WTC11 (cell line): ENCODE measurements at regions not wholly inside any gene's neighbourhood (a gene's known extent, or its start where the extent isn't known, plus 50 kb on each side); places are given as distances from the start of the nearest gene placed in this dataset.

Experiments used
- ATAC-seq: fragments of 200-7000 bp; cut with Tn5 transposase; 2 replicates; pipeline ENCODE4 v1.10.0; 2021; ENCODE audit warnings: mild to moderate bottlenecking, moderate library complexity
- CTCF ChIA-PET: fragments of 300-600 bp; sonication (Branson Sonifier 250); formaldehyde crosslinking; loops from one replicate; lab custom pipeline; 2021; ENCODE audit warnings: antibody characterized with exemption; lab: Charles Lee
- POLR2A ChIA-PET: fragments of 350-600 bp; sonication (Branson Sonifier 250); formaldehyde crosslinking; loops from one replicate; lab custom pipeline; 2021; ENCODE audit warnings: antibody characterized with exemption; lab: Charles Lee
- DNase-seq: peaks from one replicate; pipeline ENCODE4 v3.0.0; 2021; ENCODE audit warnings: low spot score
- H3K27ac Mint-ChIP-seq: 2 replicates; pipeline ENCODE4 v1.8.0; 2021; ENCODE audit warnings: mixed read lengths
- H3K27me3 Mint-ChIP-seq: 2 replicates; pipeline ENCODE4 v1.8.0; 2021; ENCODE audit warnings: low read depth, mild to moderate bottlenecking, moderate library complexity, mixed read lengths
- H3K36me3 Mint-ChIP-seq: 2 replicates; pipeline ENCODE4 v1.8.0; 2021; ENCODE audit warnings: mixed read lengths
- H3K4me1 Mint-ChIP-seq: 2 replicates; pipeline ENCODE4 v1.8.0; 2022; ENCODE audit warnings: mixed read lengths
- H3K4me3 Mint-ChIP-seq: 2 replicates; pipeline ENCODE4 v1.8.0; 2021; ENCODE audit warnings: mild to moderate bottlenecking, moderate library complexity, mixed read lengths
- H3K9me3 Mint-ChIP-seq: 2 replicates; pipeline ENCODE4 v1.8.0; 2021; ENCODE audit warnings: mixed read lengths
- ARID4B ChIP-seq: sonication (generic); formaldehyde crosslinking; IDR thresholded peaks from 2 replicates; pipeline ENCODE4 v1.8.0; 2023; ENCODE audit warnings: missing genetic modification reagents, mild to moderate bottlenecking, borderline replicate concordance
- ATF6 ChIP-seq: sonication (generic); formaldehyde crosslinking; IDR thresholded peaks from 2 replicates; pipeline ENCODE4 v1.8.1; 2023; ENCODE audit warnings: mild to moderate bottlenecking, missing genetic modification reagents
- ELF4 ChIP-seq: sonication (generic); formaldehyde crosslinking; IDR thresholded peaks from 2 replicates; pipeline ENCODE4 v1.8.1; 2022; ENCODE audit warnings: low read depth, mild to moderate bottlenecking, moderate library complexity, missing genetic modification reagents
- EMX1 ChIP-seq: fragments of 250-450 bp; sonication (Bioruptor Pico); IDR thresholded peaks from 2 replicates; pipeline ENCODE4 v1.8.0; 2021; ENCODE audit warnings: mild to moderate bottlenecking
- FOXP1 ChIP-seq: sonication (generic); formaldehyde crosslinking; IDR thresholded peaks from 2 replicates; pipeline ENCODE4 v1.8.0; 2022; ENCODE audit warnings: missing genetic modification reagents, mild to moderate bottlenecking, moderate library complexity, borderline replicate concordance
- GTF2I ChIP-seq: fragments of 250-450 bp; sonication (Bioruptor Pico); conservative IDR thresholded peaks from 2 replicates; pipeline ENCODE4 v1.4.0; 2021; ENCODE audit warnings: mild to moderate bottlenecking
- JUN ChIP-seq: sonication (generic); formaldehyde crosslinking; IDR thresholded peaks from 2 replicates; pipeline ENCODE4 v1.8.0; 2023; ENCODE audit warnings: mild to moderate bottlenecking, missing genetic modification reagents
- KAT7 ChIP-seq: sonication (generic); formaldehyde crosslinking; IDR thresholded peaks from 2 replicates; pipeline ENCODE4 v1.8.1; 2023; ENCODE audit warnings: missing genetic modification reagents, mild to moderate bottlenecking, borderline replicate concordance
- NFATC4 ChIP-seq: fragments of 250-450 bp; sonication (Bioruptor Pico); IDR thresholded peaks from 2 replicates; pipeline ENCODE4 v1.9.0; 2021; ENCODE audit warnings: mild to moderate bottlenecking
- PRDM15 ChIP-seq: sonication (generic); formaldehyde crosslinking; IDR thresholded peaks from 2 replicates; pipeline ENCODE4 v1.8.0; 2022; ENCODE audit warnings: missing genetic modification reagents
- RELA ChIP-seq: sonication (generic); formaldehyde crosslinking; IDR thresholded peaks from 2 replicates; pipeline ENCODE4 v1.8.1; 2022; ENCODE audit warnings: missing genetic modification reagents, mild to moderate bottlenecking, borderline replicate concordance
- SOX15 ChIP-seq: fragments of 250-450 bp; sonication (Bioruptor Pico); IDR thresholded peaks from 2 replicates; pipeline ENCODE4 v1.9.0; 2021; ENCODE audit warnings: mild to moderate bottlenecking
- ZBTB43 ChIP-seq: sonication (generic); formaldehyde crosslinking; IDR thresholded peaks from 2 replicates; pipeline ENCODE4 v1.8.1; 2023; ENCODE audit warnings: mild to moderate bottlenecking, missing genetic modification reagents
- ZNF121 ChIP-seq: sonication (generic); formaldehyde crosslinking; IDR thresholded peaks from 2 replicates; pipeline ENCODE4 v1.8.0; 2023; ENCODE audit warnings: missing genetic modification reagents
- ZNF232 ChIP-seq: sonication (generic); formaldehyde crosslinking; IDR thresholded peaks from 2 replicates; pipeline ENCODE4 v1.8.0; 2022; ENCODE audit warnings: mild to moderate bottlenecking, missing genetic modification reagents
- ZNF317 ChIP-seq: sonication (generic); formaldehyde crosslinking; IDR thresholded peaks from 2 replicates; pipeline ENCODE4 v1.8.1; 2023; ENCODE audit warnings: low read depth, mild to moderate bottlenecking, moderate library complexity, missing genetic modification reagents, borderline replicate concordance
- ZNF532 ChIP-seq: fragments of 250-450 bp; sonication (Bioruptor Pico); IDR thresholded peaks from 2 replicates; pipeline ENCODE4 v1.9.0; 2021; ENCODE audit warnings: mild to moderate bottlenecking, borderline replicate concordance

GRCh38 chr5:112064956-112065355, 308.0 kb upstream of the NREP start (continued):
- TF ChIP-seq ATF6 (CRISPR knock-in tag), result no peak
- no peak for TF ChIP-seq ZNF317 (CRISPR knock-in tag)

- CTCF ChIA-PET, result no interaction called here
These were observed 307.3 kb upstream of the NREP start for GRCh38 chr5:112064271-112064701.

More at GRCh38 chr5:112064271-112064701, 307.3 kb upstream of the NREP start:
- H3K9me3 Mint-ChIP-seq, result no peaks in the 10 kb centered on the region
- no peaks in the 10 kb centered on the region for H3K27me3 Mint-ChIP-seq
- H3K4me3 Mint-ChIP-seq, result no peak overlapping the region
- DNase-seq (no peak), ATAC-seq (no peak)
- no peaks in the 10 kb centered on the region for H3K36me3 Mint-ChIP-seq
- H3K4me1 Mint-ChIP-seq, result no peaks in the 10 kb centered on the region
- no peak for TF ChIP-seq NFATC4 (CRISPR knock-in tag)
- TF ChIP-seq RELA (CRISPR knock-in tag), result no peak
- no peak for TF ChIP-seq ZBTB43 (CRISPR knock-in tag)
- no peak for TF ChIP-seq ARID4B (CRISPR knock-in tag)
- TF ChIP-seq EMX1 (CRISPR knock-in tag), result no peak
- no peak for TF ChIP-seq SOX15
- TF ChIP-seq FOXP1, result no peak
- no peak for TF ChIP-seq ZNF532 (CRISPR knock-in tag)
- no peak for TF ChIP-seq PRDM15 (CRISPR knock-in tag)
- no peak for TF ChIP-seq ZNF121 (CRISPR knock-in tag)
- no peak for TF ChIP-seq GTF2I (CRISPR knock-in tag)
- TF ChIP-seq KAT7, result no peak
- TF ChIP-seq ZNF232 (CRISPR knock-in tag), result no peak
- TF ChIP-seq ZNF317 (CRISPR knock-in tag), result no peak
- TF ChIP-seq JUN (CRISPR knock-in tag), result no peak
- no peak for TF ChIP-seq ELF4 (CRISPR knock-in tag)
- POLR2A ChIA-PET, result no interaction called here
- no peak overlapping the region for H3K27ac Mint-ChIP-seq
